A549 (cell line): ENCODE measurements at regions not wholly inside any gene's neighbourhood (a gene's known extent, or its start where the extent isn't known, plus 50 kb on each side); places are given as distances from the start of the nearest gene placed in this dataset.

Experiments
- ATAC-seq, 2 experiments: fragments of 200-7000 bp in 1 of 2; fragments of >200 bp in 1 of 2; cut with Nextera tagmentation in 1 of 2; cut with Tn5 transposase in 1 of 2; 3 replicates each; pipeline versions ENCODE4 v1.8.0 to v1.9.1; 2018 to 2020; ENCODE audit warnings: mild to moderate bottlenecking in 1 of 2, moderate library complexity in 1 of 2
- CTCF ChIA-PET: fragments of 300-600 bp; sonication (Branson Sonifier 250); formaldehyde crosslinking; extraction: SDS; loops from one replicate; lab custom pipeline; 2021; ENCODE audit warnings: antibody characterized with exemption, inconsistent platforms; lab: Yijun Ruan, JAX
- POLR2A ChIA-PET: fragments of 350-600 bp; formaldehyde crosslinking; extraction: SDS; loops from one replicate; lab custom pipeline; 2021; ENCODE audit warnings: antibody characterized with exemption, inconsistent platforms; lab: Yijun Ruan, JAX
- DNase-seq, 2 experiments: peaks; one replicate each; pipeline versions ENCODE4 v3.0.0 to v3.0.0-alpha.2; 2011 to 2016; ENCODE audit warnings: low read depth in 1 of 2, low spot score in 1 of 2
- FAIRE-seq: peaks from 2 replicates; lab custom pipeline; 2011; peaks lifted over from hg19 to GRCh38; lab: Jason Lieb, UNC
- H3K27ac ChIP-seq, 2 experiments: fragments of >200 bp; sonication (Bioruptor Twin); formaldehyde crosslinking; 3 replicates each; pipeline ENCODE4 v1.5.1; 2016 to 2017
- H3K4me1 ChIP-seq: fragments of >200 bp; sonication (Bioruptor Twin); formaldehyde crosslinking; 3 replicates; pipeline ENCODE4 v1.6.1; 2016
- H3K4me2 ChIP-seq: fragments of >200 bp; sonication (Bioruptor Twin); formaldehyde crosslinking; 3 replicates; pipeline ENCODE4 v1.6.1; 2016
- H3K4me3 ChIP-seq: fragments of >200 bp; sonication (Bioruptor Twin); formaldehyde crosslinking; 3 replicates; pipeline ENCODE4 v1.5.1; 2016
- H3K9me3 ChIP-seq: fragments of >200 bp; sonication (Bioruptor Twin); formaldehyde crosslinking; 3 replicates; pipeline ENCODE4 v1.6.1; 2016
- CBX2 ChIP-seq: fragments of 200-600 bp; sonication (generic); IDR thresholded peaks from 2 replicates; pipeline ENCODE4 v1.6.1; 2016; ENCODE audit warnings: low read depth, mild to moderate bottlenecking, borderline replicate concordance
- CBX8 ChIP-seq: fragments of 200-600 bp; sonication (generic); IDR thresholded peaks from 2 replicates; pipeline ENCODE4 v1.6.1; 2016
- CEBPB ChIP-seq, 2 experiments: fragments of >200 bp in 1 of 2; sonication (Bioruptor Twin) in 1 of 2; formaldehyde crosslinking in 1 of 2; IDR thresholded peaks; 2 replicates each; pipeline ENCODE4 v1.6.1; 2012 to 2016
- EHF ChIP-seq: fragments of 250-450 bp; sonication (Bioruptor Pico); IDR thresholded peaks from 2 replicates; pipeline ENCODE4 v1.5.0; 2020; ENCODE audit warnings: mild to moderate bottlenecking
- EP300 ChIP-seq, 2 experiments: fragments of >200 bp; sonication (Bioruptor Twin); formaldehyde crosslinking; IDR thresholded peaks; 2 replicates in 1 of 2; 3 replicates in 1 of 2; pipeline ENCODE4 v1.6.1; 2016 to 2017
- FOSB ChIP-seq: fragments of 250-450 bp; sonication (Bioruptor Pico); IDR thresholded peaks from 2 replicates; pipeline ENCODE4 v1.5.0; 2020; ENCODE audit warnings: mild to moderate bottlenecking, moderate library complexity
- FOXS1 ChIP-seq: fragments of 250-450 bp; sonication (Bioruptor Pico); IDR thresholded peaks from 2 replicates; pipeline ENCODE4 v1.5.0; 2020; ENCODE audit warnings: mild to moderate bottlenecking, moderate library complexity
- GATA3 ChIP-seq: IDR thresholded peaks from 2 replicates; pipeline ENCODE4 v1.6.1; 2012; ENCODE audit warnings: borderline replicate concordance
- HDAC2 ChIP-seq: fragments of 200-600 bp; sonication (generic); IDR thresholded peaks from 2 replicates; pipeline ENCODE4 v1.6.1; 2016
- HOXA7 ChIP-seq: fragments of 250-450 bp; sonication (Bioruptor Pico); IDR thresholded peaks from 2 replicates; pipeline ENCODE4 v1.5.0; 2020; ENCODE audit warnings: mild to moderate bottlenecking, moderate library complexity
- HOXB13 ChIP-seq: fragments of 250-450 bp; sonication (Bioruptor Pico); IDR thresholded peaks from 2 replicates; pipeline ENCODE4 v1.5.0; 2020; ENCODE audit warnings: low read depth, mild to moderate bottlenecking, moderate library complexity
- HOXB5 ChIP-seq: fragments of 250-450 bp; sonication (Bioruptor Pico); IDR thresholded peaks from 2 replicates; pipeline ENCODE4 v1.5.0; 2020; ENCODE audit warnings: mild to moderate bottlenecking, moderate library complexity
- KDM1A ChIP-seq: fragments of 200-600 bp; sonication (generic); IDR thresholded peaks from 2 replicates; pipeline ENCODE4 v1.6.1; 2016; ENCODE audit warnings: low read depth, mild to moderate bottlenecking
- KDM5A ChIP-seq: fragments of 200-600 bp; sonication (generic); IDR thresholded peaks from 2 replicates; pipeline ENCODE4 v1.6.1; 2016; ENCODE audit warnings: antibody characterized with exemption, mild to moderate bottlenecking
- MAFK ChIP-seq: fragments of 450-650 bp; IDR thresholded peaks from 2 replicates; pipeline ENCODE4 v1.6.1; 2014; ENCODE audit not compliant: partially characterized antibody
- MYC ChIP-seq: IDR thresholded peaks from 2 replicates; pipeline ENCODE4 v1.6.1; 2012; ENCODE audit warnings: mild to moderate bottlenecking, inconsistent platforms, low read length, improper control_type of control experiment, borderline replicate concordance
- NR3C1 ChIP-seq: fragments of >200 bp; sonication (Bioruptor Twin); formaldehyde crosslinking; IDR thresholded peaks from 3 replicates; pipeline ENCODE4 v1.6.1; 2017
- PHF8 ChIP-seq: fragments of 200-600 bp; sonication (generic); IDR thresholded peaks from 2 replicates; pipeline ENCODE4 v1.6.1; 2016; ENCODE audit warnings: low read depth, mild to moderate bottlenecking, antibody characterized with exemption, moderate library complexity, borderline replicate concordance
- TFCP2L1 ChIP-seq: fragments of 250-450 bp; sonication (Bioruptor Pico); IDR thresholded peaks from 2 replicates; pipeline ENCODE4 v1.5.0; 2021; ENCODE audit warnings: mild to moderate bottlenecking
- ZC3H11A ChIP-seq: fragments of 450-650 bp; IDR thresholded peaks from 2 replicates; pipeline ENCODE4 v1.6.1; 2014; ENCODE audit warnings: antibody characterized with exemption, mild to moderate bottlenecking
- ZFP36 ChIP-seq: fragments of 450-650 bp; IDR thresholded peaks from 2 replicates; pipeline ENCODE4 v1.6.1; 2014; ENCODE audit warnings: borderline replicate concordance; ENCODE audit not compliant: partially characterized antibody
- WGBS: methylation state at CpG from one replicate; pipeline ENCODE4 v1.1.6; 2017; ENCODE audit errors: missing lambda C conversion rate; 5-methylcytosine and 5-hydroxymethylcytosine counted together
- TF ChIP-seq, protein P1 (sequence below): fragments of 150-350 bp; IDR thresholded peaks from 2 replicates; pipeline ENCODE4 v1.6.1; 2014; ENCODE audit warnings: low read depth, mild to moderate bottlenecking, low read length
- TF ChIP-seq, protein P2 (sequence below): IDR thresholded peaks from 2 replicates; pipeline ENCODE4 v1.6.1; 2012
- TF ChIP-seq, protein P3 (sequence below): IDR thresholded peaks from 2 replicates; pipeline ENCODE4 v1.6.1; 2012; ENCODE audit warnings: low read depth, borderline replicate concordance
- TF ChIP-seq, protein P4 (sequence below): fragments of >200 bp; sonication (Bioruptor Twin); formaldehyde crosslinking; IDR thresholded peaks from 2 replicates; pipeline ENCODE4 v1.6.1; 2016
- TF ChIP-seq, protein P5 (sequence below): fragments of 200-600 bp; sonication (generic); IDR thresholded peaks from 2 replicates; pipeline ENCODE4 v1.6.1; 2016; ENCODE audit warnings: antibody characterized with exemption, mild to moderate bottlenecking, moderate library complexity
- TF ChIP-seq, protein P6 (sequence below): fragments of >200 bp; sonication (Bioruptor Twin); formaldehyde crosslinking; IDR thresholded peaks from 3 replicates; pipeline ENCODE4 v1.6.1; 2016
- TF ChIP-seq, protein P7 (sequence below): fragments of >200 bp; sonication (Bioruptor Twin); formaldehyde crosslinking; IDR thresholded peaks from 3 replicates; pipeline ENCODE4 v1.5.1; 2016

DNA sequence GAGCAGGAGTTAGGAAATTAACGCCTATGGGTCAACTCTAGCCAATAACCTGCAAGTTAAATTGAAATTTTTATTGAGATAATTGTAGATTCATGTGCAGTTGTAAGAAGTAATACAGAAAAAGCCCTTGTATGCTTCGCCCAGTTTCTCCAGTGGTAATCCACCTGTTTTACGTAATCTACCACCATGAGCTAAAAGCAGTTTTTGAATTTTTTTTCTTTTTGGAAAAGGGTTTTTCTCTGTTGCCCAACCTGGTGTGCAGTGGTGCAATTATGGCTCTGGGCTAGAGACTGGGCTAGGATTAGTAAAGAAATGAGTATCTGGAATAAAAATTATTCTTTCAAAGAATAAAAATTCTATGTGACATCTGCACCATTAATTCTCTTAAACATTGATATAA, 116.2 kb downstream of the ZFP64 start:
- 62% methylated on average over 3 of the region's 3 CpGs for WGBS
- ChIA-PET POLR2A (no interaction called here), CTCF (interaction anchor here (1.1 to 4.1 kb wide), 6 partner anchors 8 to 453 kb away, joined by 3 to 19 read pairs (median 4); no protein-coding TSS in a partner anchor)

DNA sequence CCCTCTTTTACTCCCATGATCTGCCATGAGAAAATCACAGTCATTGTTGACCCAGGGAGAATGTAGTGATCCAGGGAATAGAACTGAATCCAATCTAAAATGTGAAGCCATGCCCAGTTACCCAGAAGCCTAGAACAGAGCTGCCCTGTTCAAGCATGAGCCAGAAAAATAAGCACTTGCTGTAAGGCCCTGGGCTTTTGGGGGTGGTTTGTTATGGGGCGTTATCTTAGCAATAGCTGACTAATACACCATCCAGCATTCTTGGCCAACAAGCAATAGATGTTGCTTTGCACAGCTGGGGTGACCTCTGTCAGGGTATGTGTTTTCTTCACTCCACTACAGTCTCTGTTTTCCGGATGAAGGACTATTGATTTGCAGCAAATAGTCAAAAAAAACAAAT, 120.4 kb downstream of the ZFP64 start:
- WGBS, result 89% methylated on average over 2 of the region's 2 CpGs
- FAIRE-seq (no peak), ATAC-seq (no peak)

More for the DNA sequence above, 116.2 kb downstream of the ZFP64 start:
- Histone ChIP-seq H3K4me1 (no peaks in the 10 kb centered on the region), H3K27ac (no peak overlapping the region), H3K9me3 (no peaks in the 10 kb centered on the region), H3K4me3 (no peak overlapping the region), H3K4me2 (no peak overlapping the region)
- no peak for FAIRE-seq
- TF ChIP-seq MAFK, result no peak
- no peak for TF ChIP-seq HDAC2
- no peak for TF ChIP-seq ZC3H11A
- TF ChIP-seq CEBPB (IDR thresholded peaks at IDR 0.05), result no peak
- TF ChIP-seq, protein P1, sequence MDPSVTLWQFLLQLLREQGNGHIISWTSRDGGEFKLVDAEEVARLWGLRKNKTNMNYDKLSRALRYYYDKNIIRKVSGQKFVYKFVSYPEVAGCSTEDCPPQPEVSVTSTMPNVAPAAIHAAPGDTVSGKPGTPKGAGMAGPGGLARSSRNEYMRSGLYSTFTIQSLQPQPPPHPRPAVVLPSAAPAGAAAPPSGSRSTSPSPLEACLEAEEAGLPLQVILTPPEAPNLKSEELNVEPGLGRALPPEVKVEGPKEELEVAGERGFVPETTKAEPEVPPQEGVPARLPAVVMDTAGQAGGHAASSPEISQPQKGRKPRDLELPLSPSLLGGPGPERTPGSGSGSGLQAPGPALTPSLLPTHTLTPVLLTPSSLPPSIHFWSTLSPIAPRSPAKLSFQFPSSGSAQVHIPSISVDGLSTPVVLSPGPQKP, result no peak
- TF ChIP-seq CBX8, result no peak
- no peak for TF ChIP-seq GATA3
- no peak for TF ChIP-seq HOXB13
- TF ChIP-seq, protein P2, sequence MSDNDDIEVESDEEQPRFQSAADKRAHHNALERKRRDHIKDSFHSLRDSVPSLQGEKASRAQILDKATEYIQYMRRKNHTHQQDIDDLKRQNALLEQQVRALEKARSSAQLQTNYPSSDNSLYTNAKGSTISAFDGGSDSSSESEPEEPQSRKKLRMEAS, result no peak
- TF ChIP-seq FOXS1 (CRISPR knock-in tag), result no peak
- TF ChIP-seq CBX2, result no peak
- no peak for TF ChIP-seq KDM5A
- TF ChIP-seq, protein P3, sequence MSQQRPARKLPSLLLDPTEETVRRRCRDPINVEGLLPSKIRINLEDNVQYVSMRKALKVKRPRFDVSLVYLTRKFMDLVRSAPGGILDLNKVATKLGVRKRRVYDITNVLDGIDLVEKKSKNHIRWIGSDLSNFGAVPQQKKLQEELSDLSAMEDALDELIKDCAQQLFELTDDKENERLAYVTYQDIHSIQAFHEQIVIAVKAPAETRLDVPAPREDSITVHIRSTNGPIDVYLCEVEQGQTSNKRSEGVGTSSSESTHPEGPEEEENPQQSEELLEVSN, result no peak
- no peak for DNase-seq
- no peak for ATAC-seq

More for the DNA sequence above, 120.4 kb downstream of the ZFP64 start:
- CTCF ChIA-PET, result interaction anchor here (0.6 to 1.8 kb wide), 2 partner anchors 23 to 271 kb away, joined by 3 to 5 read pairs; no protein-coding TSS in a partner anchor
- Histone ChIP-seq H3K4me2 (no peak overlapping the region), H3K27ac (no peak overlapping the region), H3K9me3 (no peaks in the 10 kb centered on the region), H3K4me1 (no peaks in the 10 kb centered on the region), H3K4me3 (no peak overlapping the region)
- no peak for TF ChIP-seq ZC3H11A
- no peak for TF ChIP-seq EP300 (IDR thresholded peaks at IDR 0.05)
- no peak for TF ChIP-seq HOXA7 (CRISPR knock-in tag)
- TF ChIP-seq ZFP36, result no peak
- TF ChIP-seq, protein P2, result no peak
- no peak for TF ChIP-seq EHF (CRISPR knock-in tag)
- no peak for TF ChIP-seq CEBPB (IDR thresholded peaks at IDR 0.05)
- TF ChIP-seq, protein P4, sequence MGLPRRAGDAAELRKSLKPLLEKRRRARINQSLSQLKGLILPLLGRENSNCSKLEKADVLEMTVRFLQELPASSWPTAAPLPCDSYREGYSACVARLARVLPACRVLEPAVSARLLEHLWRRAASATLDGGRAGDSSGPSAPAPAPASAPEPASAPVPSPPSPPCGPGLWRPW, result no peak
- no peak for TF ChIP-seq TFCP2L1 (CRISPR knock-in tag)
- TF ChIP-seq, protein P5, sequence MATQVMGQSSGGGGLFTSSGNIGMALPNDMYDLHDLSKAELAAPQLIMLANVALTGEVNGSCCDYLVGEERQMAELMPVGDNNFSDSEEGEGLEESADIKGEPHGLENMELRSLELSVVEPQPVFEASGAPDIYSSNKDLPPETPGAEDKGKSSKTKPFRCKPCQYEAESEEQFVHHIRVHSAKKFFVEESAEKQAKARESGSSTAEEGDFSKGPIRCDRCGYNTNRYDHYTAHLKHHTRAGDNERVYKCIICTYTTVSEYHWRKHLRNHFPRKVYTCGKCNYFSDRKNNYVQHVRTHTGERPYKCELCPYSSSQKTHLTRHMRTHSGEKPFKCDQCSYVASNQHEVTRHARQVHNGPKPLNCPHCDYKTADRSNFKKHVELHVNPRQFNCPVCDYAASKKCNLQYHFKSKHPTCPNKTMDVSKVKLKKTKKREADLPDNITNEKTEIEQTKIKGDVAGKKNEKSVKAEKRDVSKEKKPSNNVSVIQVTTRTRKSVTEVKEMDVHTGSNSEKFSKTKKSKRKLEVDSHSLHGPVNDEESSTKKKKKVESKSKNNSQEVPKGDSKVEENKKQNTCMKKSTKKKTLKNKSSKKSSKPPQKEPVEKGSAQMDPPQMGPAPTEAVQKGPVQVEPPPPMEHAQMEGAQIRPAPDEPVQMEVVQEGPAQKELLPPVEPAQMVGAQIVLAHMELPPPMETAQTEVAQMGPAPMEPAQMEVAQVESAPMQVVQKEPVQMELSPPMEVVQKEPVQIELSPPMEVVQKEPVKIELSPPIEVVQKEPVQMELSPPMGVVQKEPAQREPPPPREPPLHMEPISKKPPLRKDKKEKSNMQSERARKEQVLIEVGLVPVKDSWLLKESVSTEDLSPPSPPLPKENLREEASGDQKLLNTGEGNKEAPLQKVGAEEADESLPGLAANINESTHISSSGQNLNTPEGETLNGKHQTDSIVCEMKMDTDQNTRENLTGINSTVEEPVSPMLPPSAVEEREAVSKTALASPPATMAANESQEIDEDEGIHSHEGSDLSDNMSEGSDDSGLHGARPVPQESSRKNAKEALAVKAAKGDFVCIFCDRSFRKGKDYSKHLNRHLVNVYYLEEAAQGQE, result no peak
- TF ChIP-seq, protein P3, result no peak
- TF ChIP-seq, protein P6, sequence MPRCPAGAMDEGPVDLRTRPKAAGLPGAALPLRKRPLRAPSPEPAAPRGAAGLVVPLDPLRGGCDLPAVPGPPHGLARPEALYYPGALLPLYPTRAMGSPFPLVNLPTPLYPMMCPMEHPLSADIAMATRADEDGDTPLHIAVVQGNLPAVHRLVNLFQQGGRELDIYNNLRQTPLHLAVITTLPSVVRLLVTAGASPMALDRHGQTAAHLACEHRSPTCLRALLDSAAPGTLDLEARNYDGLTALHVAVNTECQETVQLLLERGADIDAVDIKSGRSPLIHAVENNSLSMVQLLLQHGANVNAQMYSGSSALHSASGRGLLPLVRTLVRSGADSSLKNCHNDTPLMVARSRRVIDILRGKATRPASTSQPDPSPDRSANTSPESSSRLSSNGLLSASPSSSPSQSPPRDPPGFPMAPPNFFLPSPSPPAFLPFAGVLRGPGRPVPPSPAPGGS, result no peak
- TF ChIP-seq PHF8, result no peak
- TF ChIP-seq MYC, result no peak
- TF ChIP-seq FOSB (CRISPR knock-in tag), result no peak
- TF ChIP-seq NR3C1, result no peak
- TF ChIP-seq, protein P7, sequence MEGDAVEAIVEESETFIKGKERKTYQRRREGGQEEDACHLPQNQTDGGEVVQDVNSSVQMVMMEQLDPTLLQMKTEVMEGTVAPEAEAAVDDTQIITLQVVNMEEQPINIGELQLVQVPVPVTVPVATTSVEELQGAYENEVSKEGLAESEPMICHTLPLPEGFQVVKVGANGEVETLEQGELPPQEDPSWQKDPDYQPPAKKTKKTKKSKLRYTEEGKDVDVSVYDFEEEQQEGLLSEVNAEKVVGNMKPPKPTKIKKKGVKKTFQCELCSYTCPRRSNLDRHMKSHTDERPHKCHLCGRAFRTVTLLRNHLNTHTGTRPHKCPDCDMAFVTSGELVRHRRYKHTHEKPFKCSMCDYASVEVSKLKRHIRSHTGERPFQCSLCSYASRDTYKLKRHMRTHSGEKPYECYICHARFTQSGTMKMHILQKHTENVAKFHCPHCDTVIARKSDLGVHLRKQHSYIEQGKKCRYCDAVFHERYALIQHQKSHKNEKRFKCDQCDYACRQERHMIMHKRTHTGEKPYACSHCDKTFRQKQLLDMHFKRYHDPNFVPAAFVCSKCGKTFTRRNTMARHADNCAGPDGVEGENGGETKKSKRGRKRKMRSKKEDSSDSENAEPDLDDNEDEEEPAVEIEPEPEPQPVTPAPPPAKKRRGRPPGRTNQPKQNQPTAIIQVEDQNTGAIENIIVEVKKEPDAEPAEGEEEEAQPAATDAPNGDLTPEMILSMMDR, result no peak
- no peak for TF ChIP-seq KDM1A
- no peak for TF ChIP-seq HOXB5 (CRISPR knock-in tag)
- POLR2A ChIA-PET, result no interaction called here
- DNase-seq, result no peak
